ENCODE measurements at regions not wholly inside any gene's neighbourhood (a gene's known extent, or its start where the extent isn't known, plus 50 kb on each side); places are given as distances from the start of the nearest gene placed in this dataset.

- H3K4me1 ChIP-seq: no peaks in the 10 kb centered on the region
- 63 to 71% (median 67%) methylated on average over 25 to 38 of the region's 38 CpGs for WGBS, 5 donors
- intact Hi-C loops (cut with DNase I; ENCODE audit: low total_unique reads): no loop called here
- peaks cover 11 to 100% (median 98%) of the 10 kb centered on the region in 4 donors for H3K9me3 ChIP-seq
- H3K36me3 ChIP-seq: no peaks in the 10 kb centered on the region
- DNase-seq: peak in 1 of 2 donors; percentile 16
- H3K4me3 ChIP-seq: no peak overlapping the region
- H3K27ac ChIP-seq: no peak overlapping the region
- TF ChIP-seq, protein P1, sequence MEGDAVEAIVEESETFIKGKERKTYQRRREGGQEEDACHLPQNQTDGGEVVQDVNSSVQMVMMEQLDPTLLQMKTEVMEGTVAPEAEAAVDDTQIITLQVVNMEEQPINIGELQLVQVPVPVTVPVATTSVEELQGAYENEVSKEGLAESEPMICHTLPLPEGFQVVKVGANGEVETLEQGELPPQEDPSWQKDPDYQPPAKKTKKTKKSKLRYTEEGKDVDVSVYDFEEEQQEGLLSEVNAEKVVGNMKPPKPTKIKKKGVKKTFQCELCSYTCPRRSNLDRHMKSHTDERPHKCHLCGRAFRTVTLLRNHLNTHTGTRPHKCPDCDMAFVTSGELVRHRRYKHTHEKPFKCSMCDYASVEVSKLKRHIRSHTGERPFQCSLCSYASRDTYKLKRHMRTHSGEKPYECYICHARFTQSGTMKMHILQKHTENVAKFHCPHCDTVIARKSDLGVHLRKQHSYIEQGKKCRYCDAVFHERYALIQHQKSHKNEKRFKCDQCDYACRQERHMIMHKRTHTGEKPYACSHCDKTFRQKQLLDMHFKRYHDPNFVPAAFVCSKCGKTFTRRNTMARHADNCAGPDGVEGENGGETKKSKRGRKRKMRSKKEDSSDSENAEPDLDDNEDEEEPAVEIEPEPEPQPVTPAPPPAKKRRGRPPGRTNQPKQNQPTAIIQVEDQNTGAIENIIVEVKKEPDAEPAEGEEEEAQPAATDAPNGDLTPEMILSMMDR (IDR thresholded peaks at IDR 0.05): no peak
- TF ChIP-seq EP300 (IDR thresholded peaks at IDR 0.05): no peak
- TF ChIP-seq POLR2AphosphoS5 (IDR thresholded peaks at IDR 0.05): no peak
- no peak for TF ChIP-seq POLR2A (IDR thresholded peaks at IDR 0.05)
- H3K27me3 ChIP-seq: no peaks in the 10 kb centered on the region
Measured at GRCh38 chr12:34398706-34399630, 376.7 kb downstream of the ALG10 start.

DNA sequence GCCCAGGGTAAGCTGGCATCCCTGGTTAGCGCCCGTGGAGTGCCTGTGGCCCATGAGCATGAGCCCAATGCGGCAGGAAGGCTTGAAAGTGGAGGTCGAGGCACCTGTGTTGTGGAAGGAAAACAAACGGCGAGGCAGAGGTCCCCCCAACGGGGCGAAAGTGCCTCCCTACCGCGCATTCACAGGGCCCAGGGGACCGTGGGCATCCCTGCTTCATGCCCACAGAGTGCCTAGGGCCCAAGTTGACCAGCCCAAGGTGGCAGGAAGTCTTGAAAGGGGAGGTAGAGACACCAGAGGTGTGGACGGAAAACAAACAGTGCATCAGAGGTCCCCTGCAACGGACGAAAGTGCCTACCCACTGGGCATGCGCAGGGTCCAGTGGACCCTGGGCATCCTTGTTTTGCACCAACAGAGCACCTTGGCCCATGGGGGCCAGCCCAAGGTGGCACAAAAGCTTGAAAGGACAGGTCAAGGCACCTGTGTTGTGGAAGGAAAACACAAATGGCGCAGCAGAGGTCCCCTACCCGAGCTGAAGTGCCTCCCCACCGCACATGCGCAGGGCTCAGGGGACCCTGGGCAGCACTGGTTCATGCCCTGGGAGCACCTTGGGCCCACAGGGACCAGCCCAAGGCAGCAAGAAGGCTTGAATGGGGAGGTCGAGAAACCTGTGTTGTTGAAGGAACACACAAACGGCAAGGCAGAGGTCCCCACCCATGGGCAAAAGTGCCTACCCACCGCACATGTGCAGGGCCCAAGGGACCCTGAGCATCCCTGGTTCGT is 377.5 kb downstream of the ALG10 start:
- peaks cover 11 to 100% (median 98%) of the 10 kb centered on the region in 4 donors for H3K9me3 ChIP-seq
- peak in 1 of 2 donors; percentile 20 for DNase-seq

DNA sequence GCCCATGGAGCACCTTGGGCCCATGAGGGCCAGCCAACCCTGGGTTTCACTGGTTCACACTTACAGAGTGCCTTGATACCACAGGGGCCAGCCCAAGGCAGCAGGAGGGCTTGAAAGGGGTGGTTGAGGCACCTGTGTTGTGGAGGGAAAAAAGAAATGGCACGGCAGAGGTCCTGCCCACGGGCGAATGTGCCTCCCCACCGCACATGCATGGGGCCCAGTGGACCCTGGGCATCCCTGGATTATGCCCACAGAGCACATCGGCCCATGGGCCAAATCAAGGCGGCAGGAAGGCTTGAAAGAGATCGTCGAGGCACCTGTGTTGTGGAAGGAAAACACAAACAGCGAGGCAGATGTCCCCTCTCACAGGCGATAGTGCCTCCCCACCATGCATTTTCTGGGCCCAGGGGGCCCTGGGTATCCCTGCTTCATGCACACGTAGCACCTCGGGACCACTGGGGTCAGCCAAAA is 378.1 kb downstream of the ALG10 start:
- intact Hi-C loops (cut with DNase I; ENCODE audit: low total_unique reads): no loop called here
- peaks cover 11 to 100% (median 98%) of the 10 kb centered on the region in 4 donors for H3K9me3 ChIP-seq
- H3K27me3 ChIP-seq: no peaks in the 10 kb centered on the region
- DNase-seq: peak in 1 of 2 donors; percentile 15
- 67 to 82% (median 78%) methylated on average over 12 of the region's 12 CpGs for WGBS, 5 donors
- no peaks in the 10 kb centered on the region for H3K4me1 ChIP-seq
- no peak overlapping the region for H3K27ac ChIP-seq
- no peak for TF ChIP-seq POLR2A (IDR thresholded peaks at IDR 0.05)
- H3K4me3 ChIP-seq: no peak overlapping the region
- H3K36me3 ChIP-seq: no peaks in the 10 kb centered on the region

More for the DNA sequence above, 377.5 kb downstream of the ALG10 start:
- no peak overlapping the region for H3K4me3 ChIP-seq
- 59 to 73% (median 67%) methylated on average over 23 of the region's 23 CpGs for WGBS, 5 donors
- H3K27ac ChIP-seq: no peak overlapping the region
- H3K27me3 ChIP-seq: no peaks in the 10 kb centered on the region
- no peaks in the 10 kb centered on the region for H3K4me1 ChIP-seq
- intact Hi-C loops (cut with DNase I; ENCODE audit: low total_unique reads): no loop called here
- H3K36me3 ChIP-seq: no peaks in the 10 kb centered on the region
- no peak for TF ChIP-seq POLR2AphosphoS5 (IDR thresholded peaks at IDR 0.05)
- no peak for TF ChIP-seq EP300 (IDR thresholded peaks at IDR 0.05)
- no peak for TF ChIP-seq POLR2A (IDR thresholded peaks at IDR 0.05)
- TF ChIP-seq, protein P1 (IDR thresholded peaks at IDR 0.05): no peak

GRCh38 chr12:34400986-34401658 is 378.8 kb downstream of the ALG10 start:
- H3K36me3 ChIP-seq: no peaks in the 10 kb centered on the region
- no peaks in the 10 kb centered on the region for H3K27me3 ChIP-seq
- intact Hi-C loops (cut with DNase I; ENCODE audit: low total_unique reads): no loop called here
- WGBS, 5 donors: 64 to 70% (median 67%) methylated on average over 24 to 25 of the region's 25 CpGs
- no peak overlapping the region for H3K4me3 ChIP-seq
- H3K4me1 ChIP-seq: no peaks in the 10 kb centered on the region
- DNase-seq: peak in 1 of 2 donors; percentile 9
- H3K27ac ChIP-seq: no peak overlapping the region
- H3K9me3 ChIP-seq: peaks cover 17 to 100% (median 98%) of the 10 kb centered on the region in 4 donors
- TF ChIP-seq POLR2AphosphoS5 (IDR thresholded peaks at IDR 0.05) (no peak), POLR2A (IDR thresholded peaks at IDR 0.05) (no peak), EP300 (IDR thresholded peaks at IDR 0.05) (no peak)
- TF ChIP-seq, protein P1 (IDR thresholded peaks at IDR 0.05): no peak

All from stomach (tissue), 8 donors.